ENCODE measurements at regions not wholly inside any gene's neighbourhood (a gene's known extent, or its start where the extent isn't known, plus 50 kb on each side); places are given as distances from the start of the nearest gene placed in this dataset.
"Not testable (repeated sequence)": the region's sequence is repeated elsewhere in the genome, so short reads cannot be mapped to it uniquely, and the experiment has no call there.

- DNase-seq = no peak
Observed at GRCh38 chr1:175265091-175265490, 72.5 kb upstream of the KIAA0040 start.

GRCh38 chr1:175262621-175263020 lies 70.0 kb upstream of the KIAA0040 start:
- DNase-seq = no peak

DNA sequence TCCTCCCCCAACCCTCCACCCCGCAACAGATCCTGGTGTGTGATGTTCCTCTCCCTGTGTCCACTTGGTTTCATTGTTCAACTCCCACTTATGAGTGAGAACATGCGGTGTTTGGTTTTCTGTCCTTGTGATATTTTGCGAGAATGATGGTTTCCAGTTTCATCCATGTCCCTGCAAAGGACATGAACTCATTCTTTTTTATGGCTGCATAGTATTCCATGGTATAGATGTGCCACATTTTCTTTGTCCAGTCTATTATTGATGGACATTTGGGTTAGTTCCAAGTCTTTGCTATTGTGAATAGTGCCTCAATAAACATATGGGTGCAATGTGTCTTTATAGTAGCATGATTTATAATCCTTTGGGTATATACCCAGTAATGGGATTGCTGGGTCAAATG lies 63.7 kb upstream of the KIAA0040 start:
- not testable (repeated sequence) for DNase-seq

- DNase-seq = no peak
Observed at GRCh38 chr1:175254190-175254589, 61.6 kb upstream of the KIAA0040 start.

GRCh38 chr1:175252561-175252960 lies 60.0 kb upstream of the KIAA0040 start:
- DNase-seq = no peak

DNA sequence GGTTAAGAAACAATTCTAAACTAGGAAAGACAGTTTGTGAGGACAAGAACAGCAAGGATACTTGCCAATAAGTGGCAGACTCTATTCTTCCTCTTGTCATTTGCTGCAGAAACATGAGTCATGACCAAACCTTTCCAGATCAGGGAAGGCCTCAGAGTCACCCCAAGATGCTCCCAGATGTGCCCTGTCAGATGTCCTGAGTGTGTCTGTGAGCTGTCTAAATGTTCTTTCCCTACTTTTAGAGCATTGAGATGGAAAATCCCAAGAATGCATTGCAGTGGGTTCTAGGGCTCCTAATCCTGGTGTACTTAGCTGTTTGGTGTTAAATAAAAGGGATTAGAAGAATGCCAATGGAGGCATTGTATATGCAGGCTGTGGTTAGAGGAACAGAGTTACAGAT lies 57.5 kb upstream of the KIAA0040 start:
- no peak for DNase-seq

- not testable (repeated sequence) for DNase-seq
Observed at GRCh38 chr1:175248036-175248435, 55.5 kb upstream of the KIAA0040 start.

DNA sequence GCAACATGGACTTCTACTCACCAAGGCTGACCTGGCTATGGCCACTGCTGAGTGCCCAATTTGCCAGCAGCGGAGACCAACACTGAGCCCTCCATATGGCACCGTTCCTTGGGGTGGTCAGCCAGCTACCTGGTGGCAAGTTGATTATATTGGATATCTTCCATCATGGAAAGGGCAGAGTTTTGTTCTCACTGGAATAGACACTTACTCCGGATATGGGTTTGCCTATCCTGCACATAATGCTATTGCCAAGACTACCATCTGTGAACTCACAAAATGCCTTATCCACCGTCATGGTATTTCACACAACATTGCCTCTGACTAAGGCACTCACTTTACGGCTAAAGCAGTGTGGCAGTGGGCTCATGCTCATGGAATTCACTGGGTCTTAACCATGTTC lies 54.5 kb upstream of the KIAA0040 start:
- peak in 1 of 2 experiments; percentile 32 for DNase-seq

DNA sequence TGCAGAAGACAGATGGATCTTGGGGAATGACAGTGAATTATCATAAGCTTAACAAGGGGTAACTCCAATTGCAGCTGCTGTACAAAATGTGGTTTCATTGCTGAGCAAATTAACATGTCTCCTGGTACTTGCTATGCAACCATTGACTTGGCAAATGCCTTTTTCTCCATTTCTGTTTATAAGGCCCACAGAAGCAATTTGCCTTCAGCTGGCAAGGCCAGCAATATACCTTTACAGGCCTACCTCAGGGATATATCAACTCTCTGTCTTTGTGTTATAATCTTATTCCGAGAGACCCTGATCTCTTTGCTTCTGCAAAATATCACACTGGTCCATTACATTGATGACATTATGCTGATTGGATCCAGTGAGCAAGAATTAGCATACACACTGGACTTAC lies 52.7 kb upstream of the KIAA0040 start:
- DNase-seq = no peak

DNA sequence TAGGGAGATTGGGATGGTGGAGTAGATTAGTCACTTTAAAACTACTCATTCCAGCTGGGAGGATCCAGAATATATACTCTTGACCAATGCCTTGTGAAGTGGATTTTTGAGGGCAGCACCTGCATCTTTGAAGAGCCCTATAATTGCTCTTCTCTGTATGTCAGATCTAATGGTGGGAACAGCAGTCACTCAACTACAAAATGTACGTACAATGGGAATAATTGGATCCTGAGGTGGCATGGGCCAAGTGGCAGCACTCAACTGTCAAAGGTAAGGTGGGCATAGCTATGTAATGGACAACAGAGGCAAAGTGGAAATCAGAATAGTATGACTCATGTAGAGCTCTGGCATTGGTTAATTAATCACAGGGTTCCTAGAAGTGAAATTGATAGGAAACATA lies 51.6 kb upstream of the KIAA0040 start:
- no peak for DNase-seq

All from cerebellar nuclear complex (tissue), 1 donor.